ENCODE measurements at regions not wholly inside any gene's neighbourhood (a gene's known extent, or its start where the extent isn't known, plus 50 kb on each side); places are given as distances from the start of the nearest gene placed in this dataset.

DNA sequence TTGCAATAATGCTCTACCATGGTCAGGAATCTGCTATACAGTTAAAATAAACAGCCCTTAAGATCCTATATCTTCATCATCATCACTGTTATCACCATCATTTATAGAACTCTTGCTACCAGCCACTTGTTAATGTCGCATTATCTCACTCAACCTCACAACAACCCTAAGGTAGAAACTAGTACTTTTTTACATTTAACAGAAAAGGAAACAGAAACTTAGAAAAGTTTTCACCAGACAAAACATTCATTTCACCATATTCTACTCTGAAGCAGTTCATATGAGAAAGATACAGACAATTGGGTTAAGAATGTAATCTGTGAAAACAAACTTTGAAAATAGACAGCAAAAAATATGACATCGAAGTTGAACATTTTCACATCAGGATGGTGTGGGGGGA is 262.6 kb downstream of the ATG4C start:
- no peak overlapping the region for H2AFZ ChIP-seq (ENCODE audit: control insufficient read depth, low read length)
- H3K4me3 ChIP-seq (ENCODE audit: control insufficient read depth in 2 of 3, extremely low read depth in 1 of 3, insufficient read depth in 2 of 3, low read depth in 1 of 3, low read length in 3 of 3), result no peak overlapping the region
- DNase-seq (ENCODE audit: low read depth, low spot score) (no peak), FAIRE-seq (no peak)
- no peaks in the 10 kb centered on the region for H3K79me2 ChIP-seq (ENCODE audit: control insufficient read depth, insufficient read depth, low read length)
- no peak overlapping the region for H3K27ac ChIP-seq (ENCODE audit: control insufficient read depth, insufficient read depth, low read length)
- no peaks in the 10 kb centered on the region for H3K9me1 ChIP-seq (ENCODE audit: control insufficient read depth, extremely low read depth, insufficient read depth, low read length)
- no peaks in the 10 kb centered on the region for H3K4me1 ChIP-seq (ENCODE audit: control insufficient read depth, extremely low read depth, insufficient read depth, low read length)
- no peaks in the 10 kb centered on the region for H3K9me3 ChIP-seq (ENCODE audit: control insufficient read depth, low read depth, low read length)
- dilution Hi-C loops (cut with MboI; ENCODE audit: extremely low pct_ligation_motif_present, low sequenced_read_pairs), result no loop called here
- no peak overlapping the region for H3K4me2 ChIP-seq (ENCODE audit: control insufficient read depth, extremely low read depth, insufficient read depth, low read depth, low read length)
- H3K36me3 ChIP-seq (ENCODE audit: control insufficient read depth in 2 of 2, extremely low read depth in 1 of 2, insufficient read depth in 2 of 2, low read length in 2 of 2), result no peaks in the 10 kb centered on the region
- no peak overlapping the region for H3K9ac ChIP-seq (ENCODE audit: control insufficient read depth, extremely low read depth, insufficient read depth, low read length)
- no peaks in the 10 kb centered on the region for H3K27me3 ChIP-seq (ENCODE audit: control insufficient read depth, extremely low read depth, insufficient read depth, low read length)
- TF ChIP-seq CTCF (optimal IDR thresholded peaks at IDR 0.05 in 1 of 3, IDR thresholded peaks at IDR 0.05 in 1 of 3, conservative IDR thresholded peaks at IDR 0.05 in 1 of 3; ENCODE audit: extremely low read depth in 1 of 3, insufficient read depth in 2 of 3, low read length in 3 of 3) (no peak), EZH2 (IDR thresholded peaks at IDR 0.05; ENCODE audit: low read length) (no peak)
- no peaks in the 10 kb centered on the region for H4K20me1 ChIP-seq (ENCODE audit: control insufficient read depth, extremely low read depth, insufficient read depth, low read length)

DNA sequence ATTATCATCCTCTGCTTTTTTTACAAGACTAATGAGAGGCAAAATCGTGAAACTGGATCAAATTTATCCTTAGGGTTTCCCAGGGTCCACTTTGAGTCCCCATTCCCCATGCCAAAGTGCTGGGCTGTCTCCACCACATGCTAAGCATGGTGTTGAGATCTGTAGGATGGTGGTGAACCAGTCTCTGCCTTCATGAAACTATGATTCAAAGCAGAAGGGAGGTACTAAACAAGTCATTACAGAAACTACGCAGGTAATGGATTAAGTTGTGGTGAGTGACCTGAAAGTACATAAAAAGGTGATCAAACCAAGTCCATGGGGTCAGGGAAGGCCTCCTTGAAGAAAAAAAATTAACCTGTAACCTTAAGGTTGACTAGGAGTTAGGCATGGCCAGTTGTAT is 265.2 kb downstream of the ATG4C start:
- Histone ChIP-seq H3K4me1 (ENCODE audit: control insufficient read depth, extremely low read depth, insufficient read depth, low read length) (no peaks in the 10 kb centered on the region), H2AFZ (ENCODE audit: control insufficient read depth, low read length) (no peak overlapping the region), H3K9ac (ENCODE audit: control insufficient read depth, extremely low read depth, insufficient read depth, low read length) (no peak overlapping the region), H3K79me2 (ENCODE audit: control insufficient read depth, insufficient read depth, low read length) (no peaks in the 10 kb centered on the region), H4K20me1 (ENCODE audit: control insufficient read depth, extremely low read depth, insufficient read depth, low read length) (no peaks in the 10 kb centered on the region), H3K36me3 (ENCODE audit: control insufficient read depth in 2 of 2, extremely low read depth in 1 of 2, insufficient read depth in 2 of 2, low read length in 2 of 2) (no peaks in the 10 kb centered on the region), H3K4me2 (ENCODE audit: control insufficient read depth, extremely low read depth, insufficient read depth, low read depth, low read length) (no peak overlapping the region), H3K27me3 (ENCODE audit: control insufficient read depth, extremely low read depth, insufficient read depth, low read length) (no peaks in the 10 kb centered on the region), H3K9me3 (ENCODE audit: control insufficient read depth, low read depth, low read length) (no peaks in the 10 kb centered on the region), H3K4me3 (ENCODE audit: control insufficient read depth in 2 of 3, extremely low read depth in 1 of 3, insufficient read depth in 2 of 3, low read depth in 1 of 3, low read length in 3 of 3) (no peak overlapping the region), H3K9me1 (ENCODE audit: control insufficient read depth, extremely low read depth, insufficient read depth, low read length) (no peaks in the 10 kb centered on the region), H3K27ac (ENCODE audit: control insufficient read depth, insufficient read depth, low read length) (no peak overlapping the region)
- no peak for DNase-seq (ENCODE audit: low read depth, low spot score)
- no peak for TF ChIP-seq CTCF (optimal IDR thresholded peaks at IDR 0.05 in 1 of 3, IDR thresholded peaks at IDR 0.05 in 1 of 3, conservative IDR thresholded peaks at IDR 0.05 in 1 of 3; ENCODE audit: extremely low read depth in 1 of 3, insufficient read depth in 2 of 3, low read length in 3 of 3)
- TF ChIP-seq EZH2 (IDR thresholded peaks at IDR 0.05; ENCODE audit: low read length), result no peak
- FAIRE-seq, result no peak
- dilution Hi-C loops (cut with MboI; ENCODE audit: extremely low pct_ligation_motif_present, low sequenced_read_pairs), result no loop called here

Data from keratinocyte (primary cell).